ENCODE measurements at regions not wholly inside any gene's neighbourhood (a gene's known extent, or its start where the extent isn't known, plus 50 kb on each side); places are given as distances from the start of the nearest gene placed in this dataset.

GRCh38 chr20:57062241-57062640, 204.2 kb downstream of the BMP7 start:
- Histone ChIP-seq H3K27ac (ENCODE audit: low read depth, low read length, poor library complexity, severe bottlenecking) (no peak overlapping the region), H3K9me3 (ENCODE audit: low read depth, low read length, poor library complexity, severe bottlenecking) (no peaks in the 10 kb centered on the region), H3K27me3 (replicated peaks; ENCODE audit: insufficient read depth, low read depth, low read length, poor library complexity) (peaks cover 46% of the 10 kb centered on the region), H3K36me3 (ENCODE audit: insufficient read depth, low read length, poor library complexity, severe bottlenecking) (no peaks in the 10 kb centered on the region), H3K4me3 (ENCODE audit: low read depth, low read length, poor library complexity, severe bottlenecking) (no peak overlapping the region), H3K4me1 (ENCODE audit: insufficient read depth, low read length, poor library complexity, severe bottlenecking) (no peaks in the 10 kb centered on the region)
- intact Hi-C loops (cut with micrococcal nuclease; ENCODE audit: unreplicated experiment): loop anchor here (5.0 kb wide), 1 partner anchor 510 kb away; no protein-coding TSS in a partner anchor
- no TSS peak for BruUV-seq (replicated peaks)
- ChIA-PET POLR2A (ENCODE audit: low non-redundant PET) (no interaction called here), CTCF (no interaction called here)
- TF ChIP-seq EZH2 (IDR thresholded peaks at IDR 0.05; ENCODE audit: borderline replicate concordance, low read depth, low read length, poor library complexity, severe bottlenecking) (no peak), CTCF (conservative IDR thresholded peaks at IDR 0.05; ENCODE audit: low read depth, low read length) (no peak)
- DNase-seq (ENCODE audit: low spot score): no peak

- Histone ChIP-seq H3K36me3 (ENCODE audit: insufficient read depth, low read length, poor library complexity, severe bottlenecking) (no peaks in the 10 kb centered on the region), H3K4me3 (ENCODE audit: low read depth, low read length, poor library complexity, severe bottlenecking) (no peak overlapping the region), H3K27me3 (replicated peaks; ENCODE audit: insufficient read depth, low read depth, low read length, poor library complexity) (peaks cover 50% of the 10 kb centered on the region), H3K9me3 (ENCODE audit: low read depth, low read length, poor library complexity, severe bottlenecking) (no peaks in the 10 kb centered on the region), H3K4me1 (ENCODE audit: insufficient read depth, low read length, poor library complexity, severe bottlenecking) (no peaks in the 10 kb centered on the region), H3K27ac (ENCODE audit: low read depth, low read length, poor library complexity, severe bottlenecking) (no peak overlapping the region)
- ChIA-PET CTCF (no interaction called here), POLR2A (ENCODE audit: low non-redundant PET) (no interaction called here)
- TF ChIP-seq CTCF (conservative IDR thresholded peaks at IDR 0.05; ENCODE audit: low read depth, low read length) (no peak), EZH2 (IDR thresholded peaks at IDR 0.05; ENCODE audit: borderline replicate concordance, low read depth, low read length, poor library complexity, severe bottlenecking) (no peak)
- no peak for DNase-seq (ENCODE audit: low spot score)
- intact Hi-C loops (cut with micrococcal nuclease; ENCODE audit: unreplicated experiment): loop anchor here (5.0 kb wide), 1 partner anchor 510 kb away; no protein-coding TSS in a partner anchor
- BruUV-seq (replicated peaks): no TSS peak
Observed at GRCh38 chr20:57062696-57063270, 203.7 kb downstream of the BMP7 start.

- POLR2A ChIA-PET (ENCODE audit: low non-redundant PET): no interaction called here
- TF ChIP-seq CTCF (conservative IDR thresholded peaks at IDR 0.05; ENCODE audit: low read depth, low read length): no peak
- TF ChIP-seq EZH2 (IDR thresholded peaks at IDR 0.05; ENCODE audit: borderline replicate concordance, low read depth, low read length, poor library complexity, severe bottlenecking): no peak
- H3K27ac ChIP-seq (ENCODE audit: low read depth, low read length, poor library complexity, severe bottlenecking): no peak overlapping the region
- intact Hi-C loops (cut with micrococcal nuclease; ENCODE audit: unreplicated experiment): loop anchor here (5.0 kb wide), 1 partner anchor 513 kb away; no protein-coding TSS in a partner anchor
- no peaks in the 10 kb centered on the region for H3K36me3 ChIP-seq (ENCODE audit: insufficient read depth, low read length, poor library complexity, severe bottlenecking)
- H3K4me3 ChIP-seq (ENCODE audit: low read depth, low read length, poor library complexity, severe bottlenecking): no peak overlapping the region
- H3K9me3 ChIP-seq (ENCODE audit: low read depth, low read length, poor library complexity, severe bottlenecking): no peaks in the 10 kb centered on the region
- no peaks in the 10 kb centered on the region for H3K4me1 ChIP-seq (ENCODE audit: insufficient read depth, low read length, poor library complexity, severe bottlenecking)
- CTCF ChIA-PET: no interaction called here
- no TSS peak for BruUV-seq (replicated peaks)
- H3K27me3 ChIP-seq (replicated peaks; ENCODE audit: insufficient read depth, low read depth, low read length, poor library complexity): peaks cover 52% of the 10 kb centered on the region
- no peak for DNase-seq (ENCODE audit: low spot score)
Observed at GRCh38 chr20:57064836-57065235, 201.6 kb downstream of the BMP7 start.
